ENCODE measurements at regions not wholly inside any gene's neighbourhood (a gene's known extent, or its start where the extent isn't known, plus 50 kb on each side); places are given as distances from the start of the nearest gene placed in this dataset.
"Not testable (repeated sequence)": the region's sequence is repeated elsewhere in the genome, so short reads cannot be mapped to it uniquely, and the experiment has no call there.

- WGBS, 5 donors = 83 to 86% (median 84%) methylated on average over 5 of the region's 5 CpGs
- intact Hi-C loops (cut with DNase I; ENCODE audit: low total_unique reads) = no loop called here
- Histone ChIP-seq H3K27me3 (no peaks in the 10 kb centered on the region), H3K4me1 (peaks cover 0 to 8% (median 0%) of the 10 kb centered on the region in 4 donors), H3K27ac (no peak overlapping the region), H3K4me3 (no peak overlapping the region), H3K36me3 (no peaks in the 10 kb centered on the region), H3K9me3 (no peaks in the 10 kb centered on the region)
- TF ChIP-seq EP300 (IDR thresholded peaks at IDR 0.05) = no peak
- no peak for TF ChIP-seq CTCF (IDR thresholded peaks at IDR 0.05)
- TF ChIP-seq POLR2A (IDR thresholded peaks at IDR 0.05) = no peak
- TF ChIP-seq POLR2AphosphoS5 (IDR thresholded peaks at IDR 0.05) = no peak
- DNase-seq = no peak
Observed at GRCh38 chr10:120791316-120791715, 59.8 kb upstream of the WDR11 start.

- no peaks in the 10 kb centered on the region for H3K27me3 ChIP-seq
- no peak overlapping the region for H3K4me3 ChIP-seq
- intact Hi-C loops (cut with DNase I; ENCODE audit: low total_unique reads) = no loop called here
- H3K9me3 ChIP-seq = no peaks in the 10 kb centered on the region
- whole genome bisulfite sequencing, 5 donors = 20 to 57% (median 42%) methylated on average over 1 to 2 of the region's 2 CpGs
- no peak for TF ChIP-seq POLR2A (IDR thresholded peaks at IDR 0.05)
- TF ChIP-seq EP300 (IDR thresholded peaks at IDR 0.05) = no peak
- no peak for TF ChIP-seq CTCF (IDR thresholded peaks at IDR 0.05)
- no peak for TF ChIP-seq POLR2AphosphoS5 (IDR thresholded peaks at IDR 0.05)
- H3K36me3 ChIP-seq = no peaks in the 10 kb centered on the region
- peak in 1 of 2 donors; percentile 6 for DNase-seq
- no peak overlapping the region for H3K27ac ChIP-seq
- H3K4me1 ChIP-seq = peaks cover 0 to 8% (median 0%) of the 10 kb centered on the region in 4 donors
Observed at GRCh38 chr10:120793088-120793487, 58.1 kb upstream of the WDR11 start.

- Histone ChIP-seq H3K4me1 (peaks cover 0 to 1% (median 0%) of the 10 kb centered on the region in 4 donors), H3K36me3 (no peaks in the 10 kb centered on the region), H3K9me3 (no peaks in the 10 kb centered on the region), H3K27me3 (no peaks in the 10 kb centered on the region), H3K27ac (no peak overlapping the region), H3K4me3 (no peak overlapping the region)
- intact Hi-C loops (cut with DNase I; ENCODE audit: low total_unique reads) = no loop called here
- no peak for TF ChIP-seq POLR2A (IDR thresholded peaks at IDR 0.05)
- no peak for TF ChIP-seq POLR2AphosphoS5 (IDR thresholded peaks at IDR 0.05)
- TF ChIP-seq EP300 (IDR thresholded peaks at IDR 0.05) = no peak
- no peak for TF ChIP-seq CTCF (IDR thresholded peaks at IDR 0.05)
- 68 to 96% (median 91%) methylated on average over 4 of the region's 4 CpGs for WGBS, 5 donors
- no peak for DNase-seq
Observed at GRCh38 chr10:120794390-120794789, 56.8 kb upstream of the WDR11 start.

- H3K27ac ChIP-seq; H3K9me3 ChIP-seq; H3K27me3 ChIP-seq; H3K36me3 ChIP-seq; DNase-seq; H3K4me1 ChIP-seq; intact Hi-C loops (cut with DNase I; ENCODE audit: low total_unique reads); H3K4me3 ChIP-seq: not testable (repeated sequence)
- 90 to 97% (median 93%) methylated on average over 6 to 29 of the region's 29 CpGs for WGBS, 5 donors
Observed at GRCh38 chr10:120798276-120798675, 52.9 kb upstream of the WDR11 start.

- no peaks in the 10 kb centered on the region for H3K9me3 ChIP-seq
- intact Hi-C loops (cut with DNase I; ENCODE audit: low total_unique reads) = no loop called here
- H3K27me3 ChIP-seq = no peaks in the 10 kb centered on the region
- no peak overlapping the region for H3K27ac ChIP-seq
- WGBS, 5 donors = 40 to 55% (median 49%) methylated on average over 2 of the region's 2 CpGs
- no peaks in the 10 kb centered on the region for H3K36me3 ChIP-seq
- no peaks in the 10 kb centered on the region for H3K4me1 ChIP-seq
- no peak for DNase-seq
- H3K4me3 ChIP-seq = no peak overlapping the region
- TF ChIP-seq EP300 (IDR thresholded peaks at IDR 0.05) = no peak
Observed at GRCh38 chr10:120799849-120800248, 51.3 kb upstream of the WDR11 start.

All from stomach (tissue), 8 donors.